ENCODE measurements at regions not wholly inside any gene's neighbourhood (a gene's known extent, or its start where the extent isn't known, plus 50 kb on each side); places are given as distances from the start of the nearest gene placed in this dataset.
"Not testable (repeated sequence)": the region's sequence is repeated elsewhere in the genome, so short reads cannot be mapped to it uniquely, and the experiment has no call there.

- ATAC-seq (no peak), DNase-seq (no peak)
Observed at GRCh38 chr12:68479261-68479895, 131.3 kb upstream of the RAP1B start.

- no peak for ATAC-seq
- no peak for DNase-seq
Observed at GRCh38 chr12:68479896-68480291, 130.8 kb upstream of the RAP1B start.

GRCh38 chr12:68480526-68480925 lies 130.2 kb upstream of the RAP1B start:
- no peak for DNase-seq
- ATAC-seq, result peak; percentile 16

GRCh38 chr12:68481181-68481941 lies 129.3 kb upstream of the RAP1B start:
- ATAC-seq (peak; percentile 72), DNase-seq (peak; percentile 20)

- DNase-seq, result no peak
Observed at GRCh38 chr12:68482014-68482413, 128.7 kb upstream of the RAP1B start.

GRCh38 chr12:68482660-68483059 lies 128.0 kb upstream of the RAP1B start:
- DNase-seq (no peak), ATAC-seq (no peak)

More at GRCh38 chr12:68482014-68482413, 128.7 kb upstream of the RAP1B start:
- ATAC-seq, result no peak

GRCh38 chr12:68483592-68484383 lies 126.9 kb upstream of the RAP1B start:
- DNase-seq (no peak), ATAC-seq (no peak)

GRCh38 chr12:68484578-68484977 lies 126.1 kb upstream of the RAP1B start:
- not testable (repeated sequence) for ATAC-seq, DNase-seq

GRCh38 chr12:68486449-68486848 lies 124.2 kb upstream of the RAP1B start:
- not testable (repeated sequence) for ATAC-seq, DNase-seq

GRCh38 chr12:68487721-68488309 lies 122.9 kb upstream of the RAP1B start:
- no peak for ATAC-seq

GRCh38 chr12:68489273-68489672 lies 121.4 kb upstream of the RAP1B start:
- ATAC-seq (no peak), DNase-seq (no peak)

More at GRCh38 chr12:68487721-68488309, 122.9 kb upstream of the RAP1B start:
- DNase-seq, result no peak

- ATAC-seq, result no peak
Observed at GRCh38 chr12:68490476-68490875, 120.2 kb upstream of the RAP1B start.

GRCh38 chr12:68491204-68491960 lies 119.3 kb upstream of the RAP1B start:
- ATAC-seq, result no peak
- DNase-seq, result no peak

More at GRCh38 chr12:68490476-68490875, 120.2 kb upstream of the RAP1B start:
- DNase-seq, result no peak

- ATAC-seq (no peak), DNase-seq (no peak)
Observed at GRCh38 chr12:68495336-68496070, 115.2 kb upstream of the RAP1B start.

GRCh38 chr12:68497107-68497506 lies 113.6 kb upstream of the RAP1B start:
- DNase-seq (no peak), ATAC-seq (peak; percentile 79)

- DNase-seq (peak; percentile 17), ATAC-seq (peak; percentile 87)
Observed at GRCh38 chr12:68497702-68498101, 113.0 kb upstream of the RAP1B start.

- no peak for DNase-seq
- no peak for ATAC-seq
Observed at GRCh38 chr12:68498736-68499135, 112.0 kb upstream of the RAP1B start.

- DNase-seq (no peak), ATAC-seq (no peak)
Observed at GRCh38 chr12:68499616-68500015, 111.1 kb upstream of the RAP1B start.

GRCh38 chr12:68501226-68501625 lies 109.5 kb upstream of the RAP1B start:
- ATAC-seq, result no peak
- DNase-seq, result no peak

GRCh38 chr12:68505970-68506369 lies 104.7 kb upstream of the RAP1B start:
- no peak for DNase-seq
- no peak for ATAC-seq

- ATAC-seq, result no peak
- no peak for DNase-seq
Observed at GRCh38 chr12:68506619-68507018, 104.1 kb upstream of the RAP1B start.

All from stimulated activated naive CD8-positive, alpha-beta T cell treated with anti-CD3 and anti-CD28 coated beads, Interleukin-15, Interleukin-2, amounts not matched to agents 100 U/mL and 50 U/mL, for 24 hours (primary cell).